DND-41 (cell line): ENCODE measurements at regions not wholly inside any gene's neighbourhood (a gene's known extent, or its start where the extent isn't known, plus 50 kb on each side); places are given as distances from the start of the nearest gene placed in this dataset.

Experiments
- ATAC-seq: fragments of 200-7000 bp; cut with Tn5 transposase; 3 replicates; pipeline ENCODE4 v1.9.1; 2021; ENCODE audit warnings: low read depth; ENCODE audit not compliant: insufficient read depth
- DNase-seq: peaks from one replicate; pipeline ENCODE4 v3.0.0-alpha.2; 2020
- H2AFZ ChIP-seq: 2 replicates; pipeline ENCODE4 v1.6.0; 2012; ENCODE audit warnings: low read depth, low read length
- H3K27ac ChIP-seq: 2 replicates; pipeline ENCODE4 v1.5.1; 2012; ENCODE audit warnings: low read length, inconsistent platforms
- H3K27me3 ChIP-seq: fragments of 200-600 bp; sonication (generic); 2 replicates; pipeline ENCODE4 v1.6.0; 2012; ENCODE audit warnings: low read length, mild to moderate bottlenecking, inconsistent platforms; ENCODE audit not compliant: insufficient read depth, poor library complexity
- H3K36me3 ChIP-seq: 2 replicates; pipeline ENCODE4 v1.5.1; 2012; ENCODE audit warnings: low read length, inconsistent platforms; ENCODE audit not compliant: insufficient read depth
- H3K4me1 ChIP-seq: 2 replicates; pipeline ENCODE4 v1.5.1; 2012; ENCODE audit warnings: mild to moderate bottlenecking, low read length; ENCODE audit not compliant: insufficient read depth
- H3K4me2 ChIP-seq: 2 replicates; pipeline ENCODE4 v1.6.0; 2012; ENCODE audit warnings: mild to moderate bottlenecking, moderate library complexity, low read length, inconsistent platforms; ENCODE audit not compliant: insufficient read depth
- H3K4me3 ChIP-seq, 2 experiments: fragments of 200-600 bp in 1 of 2; shearing (Covaris generic) in 1 of 2; 2 replicates each; pipeline ENCODE4 v1.5.1; 2012 to 2016; ENCODE audit warnings: inconsistent platforms in 2 of 2, low read length in 2 of 2, mild to moderate bottlenecking in 2 of 2, low read depth in 1 of 2, moderate library complexity in 1 of 2
- H3K79me2 ChIP-seq: 2 replicates; pipeline ENCODE4 v1.6.0; 2012; ENCODE audit warnings: low read length, inconsistent platforms; ENCODE audit not compliant: insufficient read depth
- H3K9ac ChIP-seq: 2 replicates; pipeline ENCODE4 v1.6.0; 2012; ENCODE audit warnings: low read depth, mild to moderate bottlenecking, inconsistent platforms, low read length, moderate library complexity
- H3K9me3 ChIP-seq: 2 replicates; pipeline ENCODE4 v1.5.1; 2012; ENCODE audit warnings: low read length, moderate library complexity, mild to moderate bottlenecking, inconsistent platforms; ENCODE audit not compliant: insufficient read depth, severe bottlenecking
- H4K20me1 ChIP-seq: 2 replicates; pipeline ENCODE4 v1.6.0; 2012; ENCODE audit warnings: low read length; ENCODE audit not compliant: insufficient read depth
- CTCF ChIP-seq: IDR thresholded peaks from 2 replicates; pipeline ENCODE4 v1.5.1; 2012; ENCODE audit warnings: borderline replicate concordance, low read length, moderate library complexity, mild to moderate bottlenecking; ENCODE audit not compliant: poor library complexity, severe bottlenecking; ENCODE audit errors: extremely low read depth
- EZH2 ChIP-seq: IDR thresholded peaks from 3 replicates; pipeline ENCODE4 v1.6.1; 2012; ENCODE audit warnings: borderline replicate concordance, low read depth, mild to moderate bottlenecking, moderate library complexity, low read length, inconsistent platforms; ENCODE audit not compliant: severe bottlenecking

DNA sequence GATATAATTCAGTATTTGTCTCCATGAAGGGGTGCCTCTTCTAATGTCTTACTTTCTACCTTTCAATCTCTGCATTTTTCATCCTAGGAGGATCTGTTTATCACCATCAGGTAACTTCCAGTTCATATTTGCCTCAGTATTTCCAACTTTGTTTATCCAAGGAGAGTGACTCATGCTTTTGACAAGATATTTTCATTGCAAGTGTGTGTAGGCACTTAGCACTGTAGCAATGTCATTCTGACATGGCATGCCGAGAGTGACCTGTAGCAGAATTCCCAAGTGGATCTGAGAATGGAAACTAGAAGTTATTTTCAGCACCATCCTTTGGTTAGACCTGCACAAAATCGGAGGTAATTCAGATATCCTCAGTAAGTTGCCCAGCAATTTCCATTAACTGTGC lies 129.9 kb downstream of the INHBA start:
- no peaks in the 10 kb centered on the region for H3K4me1 ChIP-seq
- no peak overlapping the region for H2AFZ ChIP-seq
- no peak for ATAC-seq
- no peak for TF ChIP-seq EZH2
- TF ChIP-seq CTCF = no peak
- no peak overlapping the region for H3K4me3 ChIP-seq
- no peaks in the 10 kb centered on the region for H3K27me3 ChIP-seq
- no peak overlapping the region for H3K27ac ChIP-seq
- no peaks in the 10 kb centered on the region for H3K79me2 ChIP-seq
- H3K9ac ChIP-seq = no peak overlapping the region
- H3K4me2 ChIP-seq = no peak overlapping the region
- H3K9me3 ChIP-seq = no peaks in the 10 kb centered on the region
- DNase-seq = no peak
- no peaks in the 10 kb centered on the region for H3K36me3 ChIP-seq
- H4K20me1 ChIP-seq = no peaks in the 10 kb centered on the region

- no peaks in the 10 kb centered on the region for H3K4me1 ChIP-seq
- H3K4me2 ChIP-seq = no peak overlapping the region
- H3K27ac ChIP-seq = no peak overlapping the region
- H2AFZ ChIP-seq = no peak overlapping the region
- H3K36me3 ChIP-seq = no peaks in the 10 kb centered on the region
- no peaks in the 10 kb centered on the region for H3K9me3 ChIP-seq
- no peak overlapping the region for H3K4me3 ChIP-seq
- no peaks in the 10 kb centered on the region for H3K27me3 ChIP-seq
- no peak for DNase-seq
- H3K79me2 ChIP-seq = no peaks in the 10 kb centered on the region
- TF ChIP-seq CTCF (no peak), EZH2 (no peak)
- H3K9ac ChIP-seq = no peak overlapping the region
- ATAC-seq = no peak
- H4K20me1 ChIP-seq = no peaks in the 10 kb centered on the region
Observed at GRCh38 chr7:41571573-41571972, 131.3 kb downstream of the INHBA start.

- TF ChIP-seq EZH2 = no peak
- no peak overlapping the region for H3K27ac ChIP-seq
Observed at GRCh38 chr7:41570766-41571165, 132.1 kb downstream of the INHBA start.

DNA sequence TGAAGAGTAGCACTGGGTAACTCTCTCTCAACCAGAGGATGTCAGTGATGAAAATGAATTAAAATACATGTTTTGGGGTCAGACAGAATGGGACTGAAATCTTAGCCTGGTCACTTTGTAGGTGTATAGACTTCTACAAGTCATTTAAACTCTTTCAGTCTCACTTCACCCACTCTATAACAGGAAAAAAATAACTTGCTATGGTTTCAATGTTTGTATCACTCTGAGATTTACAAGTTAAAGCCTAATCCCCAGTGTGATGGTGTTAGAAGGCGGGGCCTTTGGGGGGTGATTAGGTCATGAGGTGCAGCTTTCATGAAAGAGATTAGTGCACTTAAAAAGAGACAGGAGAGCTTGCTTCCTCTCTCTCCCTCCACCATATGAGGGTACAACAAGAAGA lies 134.8 kb downstream of the INHBA start:
- no peak overlapping the region for H3K9ac ChIP-seq
- H3K27me3 ChIP-seq = no peaks in the 10 kb centered on the region
- H4K20me1 ChIP-seq = no peaks in the 10 kb centered on the region
- H3K36me3 ChIP-seq = no peaks in the 10 kb centered on the region
- H3K79me2 ChIP-seq = no peaks in the 10 kb centered on the region
- H2AFZ ChIP-seq = no peak overlapping the region
- DNase-seq (no peak), ATAC-seq (no peak)
- no peaks in the 10 kb centered on the region for H3K4me1 ChIP-seq
- H3K27ac ChIP-seq = no peak overlapping the region
- H3K4me2 ChIP-seq = no peak overlapping the region
- no peaks in the 10 kb centered on the region for H3K9me3 ChIP-seq
- TF ChIP-seq EZH2 (no peak), CTCF (no peak)
- H3K4me3 ChIP-seq = no peak overlapping the region

More at GRCh38 chr7:41570766-41571165, 132.1 kb downstream of the INHBA start:
- no peak for DNase-seq
- H3K4me3 ChIP-seq = no peak overlapping the region
- H3K4me2 ChIP-seq = no peak overlapping the region
- H2AFZ ChIP-seq = no peak overlapping the region
- no peak overlapping the region for H3K9ac ChIP-seq
- no peaks in the 10 kb centered on the region for H3K27me3 ChIP-seq
- H4K20me1 ChIP-seq = no peaks in the 10 kb centered on the region
- no peaks in the 10 kb centered on the region for H3K79me2 ChIP-seq
- H3K4me1 ChIP-seq = no peaks in the 10 kb centered on the region
- no peak for ATAC-seq
- no peaks in the 10 kb centered on the region for H3K36me3 ChIP-seq
- no peaks in the 10 kb centered on the region for H3K9me3 ChIP-seq
